Tibial nerve (tissue), 4 donors: ENCODE measurements at regions not wholly inside any gene's neighbourhood (a gene's known extent, or its start where the extent isn't known, plus 50 kb on each side); places are given as distances from the start of the nearest gene placed in this dataset.
"Not testable (repeated sequence)": the region's sequence is repeated elsewhere in the genome, so short reads cannot be mapped to it uniquely, and the experiment has no call there.

Experiments
- DNase-seq, 2 donors: peaks; one replicate each; pipeline ENCODE4 v3.0.0-alpha.2; 2019; ENCODE audit warnings: low spot score in 2 of 2
- H3K27ac ChIP-seq, 4 donors: fragments of 200-600 bp; sonication (generic) in 3 of 4; one replicate each; pipeline ENCODE4 v1.5.1; 2017 to 2019; ENCODE audit warnings: mild to moderate bottlenecking in 1 of 4
- H3K27me3 ChIP-seq, 2 donors: fragments of 200-600 bp; sonication (generic) in 1 of 2; one replicate each; pipeline versions ENCODE4 v1.5.1 to v1.6.0; 2017 to 2019
- H3K36me3 ChIP-seq, 3 donors: fragments of 200-600 bp; sonication (generic); one replicate each; pipeline ENCODE4 v1.5.1; 2018 to 2019
- H3K4me1 ChIP-seq, 4 donors: fragments of 200-600 bp; sonication (generic) in 3 of 4; one replicate each; pipeline ENCODE4 v1.5.1; 2017 to 2019
- H3K4me3 ChIP-seq, 4 donors: fragments of 200-600 bp; sonication (generic) in 3 of 4; one replicate each; pipeline ENCODE4 v1.5.1; 2017 to 2019; ENCODE audit warnings: mild to moderate bottlenecking in 1 of 4, moderate library complexity in 1 of 4
- H3K9me3 ChIP-seq, 4 donors: fragments of 200-600 bp; sonication (generic) in 3 of 4; one replicate each; pipeline ENCODE4 v1.5.1; 2017 to 2019
- EP300 ChIP-seq, 2 donors: sonication (generic); formaldehyde crosslinking; IDR thresholded peaks; one replicate each; pipeline ENCODE4 v1.6.1; 2017; ENCODE audit warnings: antibody characterized with exemption in 2 of 2, mild to moderate bottlenecking in 1 of 2
- POLR2A ChIP-seq, 2 donors: fragments of 450-650 bp; IDR thresholded peaks; one replicate each; pipeline ENCODE4 v1.6.1; 2017; ENCODE audit warnings: antibody characterized with exemption in 2 of 2, mild to moderate bottlenecking in 2 of 2, moderate library complexity in 2 of 2
- WGBS, 2 donors: methylation state at CpG; one replicate each; pipeline ENCODE4 v1.1.5; 2018; 5-methylcytosine and 5-hydroxymethylcytosine counted together
- TF ChIP-seq, protein P1 (sequence below), 5 experiments: fragments of 200-600 bp in 3 of 5; fragments of 450-650 bp in 2 of 5; sonication (generic) in 3 of 5; IDR thresholded peaks; one replicate each; pipeline ENCODE4 v1.5.1; 2016 to 2019; ENCODE audit warnings: antibody characterized with exemption in 5 of 5, mild to moderate bottlenecking in 3 of 5, moderate library complexity in 2 of 5

DNA sequence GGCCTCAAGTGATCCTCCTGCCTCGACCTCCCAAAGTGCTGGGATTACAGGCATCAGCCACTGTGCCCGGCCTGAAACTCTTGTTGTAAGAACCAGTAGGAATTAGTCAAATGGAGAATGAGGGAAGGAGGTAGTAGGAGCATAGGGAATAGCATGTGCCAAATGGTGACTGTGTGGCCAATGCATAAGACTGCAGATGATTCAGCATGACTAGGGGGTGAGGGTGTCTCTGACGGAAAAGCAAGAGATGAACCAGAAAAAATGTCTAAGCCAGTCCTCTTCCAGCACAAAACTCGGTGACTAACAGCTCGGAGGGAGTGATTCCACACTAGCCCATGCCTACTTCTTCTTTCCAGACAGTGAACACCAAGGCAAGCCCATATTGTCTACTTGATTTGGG is 58.2 kb upstream of the DUSP21 start:
- WGBS, 2 donors = 81 to 92% methylated on average over 4 to 5 of the region's 5 CpGs
- Histone ChIP-seq H3K4me3 (no peak overlapping the region), H3K4me1 (no peaks in the 10 kb centered on the region), H3K36me3 (no peaks in the 10 kb centered on the region), H3K27ac (no peak overlapping the region), H3K27me3 (peaks cover 0 to 5% of the 10 kb centered on the region in 2 donors), H3K9me3 (no peaks in the 10 kb centered on the region)
- no peak for TF ChIP-seq EP300 (IDR thresholded peaks at IDR 0.05)
- TF ChIP-seq POLR2A (IDR thresholded peaks at IDR 0.05) = no peak
- TF ChIP-seq, protein P1, sequence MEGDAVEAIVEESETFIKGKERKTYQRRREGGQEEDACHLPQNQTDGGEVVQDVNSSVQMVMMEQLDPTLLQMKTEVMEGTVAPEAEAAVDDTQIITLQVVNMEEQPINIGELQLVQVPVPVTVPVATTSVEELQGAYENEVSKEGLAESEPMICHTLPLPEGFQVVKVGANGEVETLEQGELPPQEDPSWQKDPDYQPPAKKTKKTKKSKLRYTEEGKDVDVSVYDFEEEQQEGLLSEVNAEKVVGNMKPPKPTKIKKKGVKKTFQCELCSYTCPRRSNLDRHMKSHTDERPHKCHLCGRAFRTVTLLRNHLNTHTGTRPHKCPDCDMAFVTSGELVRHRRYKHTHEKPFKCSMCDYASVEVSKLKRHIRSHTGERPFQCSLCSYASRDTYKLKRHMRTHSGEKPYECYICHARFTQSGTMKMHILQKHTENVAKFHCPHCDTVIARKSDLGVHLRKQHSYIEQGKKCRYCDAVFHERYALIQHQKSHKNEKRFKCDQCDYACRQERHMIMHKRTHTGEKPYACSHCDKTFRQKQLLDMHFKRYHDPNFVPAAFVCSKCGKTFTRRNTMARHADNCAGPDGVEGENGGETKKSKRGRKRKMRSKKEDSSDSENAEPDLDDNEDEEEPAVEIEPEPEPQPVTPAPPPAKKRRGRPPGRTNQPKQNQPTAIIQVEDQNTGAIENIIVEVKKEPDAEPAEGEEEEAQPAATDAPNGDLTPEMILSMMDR (IDR thresholded peaks at IDR 0.05) = no peak
- no peak for DNase-seq

DNA sequence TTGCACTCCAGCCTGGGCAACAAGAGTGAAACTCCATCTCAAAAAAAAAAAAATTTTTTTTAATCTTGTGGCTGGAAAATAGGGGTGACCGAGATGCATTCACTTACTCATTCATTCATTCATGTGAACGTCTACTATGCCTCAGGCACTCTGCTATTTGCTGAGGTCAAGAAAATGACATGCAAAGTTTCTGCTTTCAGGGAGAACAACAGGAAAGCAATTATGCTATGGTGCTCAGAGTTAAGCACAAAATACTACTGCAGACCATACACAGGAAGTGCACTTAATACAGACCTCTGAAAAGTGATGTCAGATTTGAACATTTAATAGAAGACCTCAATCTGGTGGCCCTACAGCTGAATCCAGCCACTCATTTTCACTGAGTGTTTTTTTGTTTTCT is 59.6 kb upstream of the DUSP21 start:
- TF ChIP-seq, protein P1 (IDR thresholded peaks at IDR 0.05) = no peak
- TF ChIP-seq POLR2A (IDR thresholded peaks at IDR 0.05) = no peak
- TF ChIP-seq EP300 (IDR thresholded peaks at IDR 0.05) = no peak
- 32 to 36% methylated on average over 2 of the region's 2 CpGs for WGBS, 2 donors
- H3K27me3 ChIP-seq = peaks cover 0 to 5% of the 10 kb centered on the region in 2 donors
- no peak for DNase-seq
- no peaks in the 10 kb centered on the region for H3K9me3 ChIP-seq
- no peak overlapping the region for H3K27ac ChIP-seq
- no peak overlapping the region for H3K4me3 ChIP-seq
- H3K36me3 ChIP-seq = no peaks in the 10 kb centered on the region
- H3K4me1 ChIP-seq = no peaks in the 10 kb centered on the region

DNA sequence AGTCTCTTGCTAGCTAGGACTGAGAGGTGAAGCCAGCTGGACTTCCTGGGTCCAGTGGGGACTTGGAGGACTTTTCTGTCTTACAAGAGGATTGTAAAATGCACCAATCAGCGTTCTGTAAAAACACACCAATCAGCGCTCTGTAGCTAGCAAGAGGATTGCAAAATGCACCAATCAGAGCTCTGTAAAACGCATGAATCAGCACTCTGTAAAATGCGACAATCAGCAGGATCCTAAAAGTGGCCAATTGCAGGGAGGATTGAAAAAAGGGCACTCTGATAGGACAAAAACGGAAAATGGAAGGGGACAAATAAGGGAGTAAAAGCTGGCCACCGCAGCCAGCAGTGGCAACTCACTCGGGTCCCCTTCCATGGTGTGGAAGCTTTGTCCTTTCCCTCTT is 65.6 kb upstream of the DUSP21 start:
- no peak for DNase-seq

DNA sequence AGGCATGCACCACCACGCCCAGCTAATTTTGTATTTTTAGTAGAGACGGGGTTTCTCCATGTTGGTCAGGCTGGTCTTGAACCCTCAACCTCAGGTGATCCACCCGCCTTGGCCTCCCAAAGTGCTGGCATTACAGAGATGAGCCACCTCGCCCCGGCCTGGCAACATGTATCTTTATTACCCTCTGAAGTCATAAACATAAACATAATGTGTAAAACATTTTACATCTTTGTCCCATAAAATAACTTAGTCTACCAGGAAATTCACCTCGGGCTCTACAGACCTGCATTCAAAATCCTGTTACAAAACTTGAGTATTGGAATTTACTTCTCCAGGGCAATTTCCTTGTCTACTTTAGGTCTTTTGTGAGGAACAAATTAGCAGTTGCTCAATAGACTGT is 68.1 kb upstream of the DUSP21 start:
- WGBS, 2 donors = 81 to 94% methylated on average over 6 of the region's 6 CpGs
- Histone ChIP-seq H3K27ac (no peak overlapping the region), H3K4me1 (no peaks in the 10 kb centered on the region), H3K9me3 (no peaks in the 10 kb centered on the region), H3K27me3 (no peaks in the 10 kb centered on the region), H3K36me3 (no peaks in the 10 kb centered on the region), H3K4me3 (no peak overlapping the region)
- no peak for TF ChIP-seq POLR2A (IDR thresholded peaks at IDR 0.05)
- TF ChIP-seq, protein P1 (IDR thresholded peaks at IDR 0.05) = no peak
- TF ChIP-seq EP300 (IDR thresholded peaks at IDR 0.05) = no peak
- DNase-seq = no peak

More for the DNA sequence above, 65.6 kb upstream of the DUSP21 start:
- no peak for TF ChIP-seq EP300 (IDR thresholded peaks at IDR 0.05)
- TF ChIP-seq POLR2A (IDR thresholded peaks at IDR 0.05) = no peak
- TF ChIP-seq, protein P1 (IDR thresholded peaks at IDR 0.05) = no peak
- Histone ChIP-seq H3K27ac (no peak overlapping the region), H3K27me3 (no peaks in the 10 kb centered on the region), H3K4me1 (no peaks in the 10 kb centered on the region), H3K4me3 (no peak overlapping the region), H3K36me3 (no peaks in the 10 kb centered on the region), H3K9me3 (no peaks in the 10 kb centered on the region)
- 82 to 90% methylated on average over 7 of the region's 7 CpGs for WGBS, 2 donors

GRCh38 chrX:44774066-44774465 is 69.8 kb upstream of the DUSP21 start:
- not testable (repeated sequence) for H3K4me1 ChIP-seq, H3K4me3 ChIP-seq, DNase-seq, H3K27me3 ChIP-seq, H3K36me3 ChIP-seq, H3K9me3 ChIP-seq, H3K27ac ChIP-seq
- WGBS, 2 donors = 56 to 60% methylated on average over 9 to 10 of the region's 10 CpGs

DNA sequence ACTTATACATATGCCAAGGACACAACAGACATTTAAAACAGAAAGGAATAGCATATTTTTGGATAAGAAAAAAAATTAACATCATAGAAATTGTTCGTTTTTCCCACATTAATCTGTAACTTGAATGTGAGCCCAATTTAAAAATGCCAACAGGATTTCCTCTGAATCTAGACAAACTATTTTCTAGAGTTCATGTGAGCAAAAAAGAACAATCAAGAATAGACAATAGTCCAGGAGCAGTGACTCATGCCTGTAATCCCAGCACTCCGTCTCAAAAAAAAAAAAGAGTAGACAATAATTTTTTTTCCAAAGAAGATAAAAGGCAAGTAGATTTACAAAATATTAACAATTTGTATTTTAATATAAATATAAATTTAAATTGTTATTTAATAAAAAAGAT is 73.7 kb upstream of the DUSP21 start:
- no peaks in the 10 kb centered on the region for H3K27me3 ChIP-seq
- no peak overlapping the region for H3K27ac ChIP-seq
- WGBS, 2 donors = 46 to 50% methylated on average over 2 of the region's 2 CpGs
- peaks cover 0 to 9% (median 0%) of the 10 kb centered on the region in 4 donors for H3K9me3 ChIP-seq
- no peak for TF ChIP-seq POLR2A (IDR thresholded peaks at IDR 0.05)
- TF ChIP-seq EP300 (IDR thresholded peaks at IDR 0.05) = no peak
- TF ChIP-seq, protein P1 (IDR thresholded peaks at IDR 0.05) = no peak
- H3K36me3 ChIP-seq = no peaks in the 10 kb centered on the region
- DNase-seq = no peak
- no peak overlapping the region for H3K4me3 ChIP-seq
- no peaks in the 10 kb centered on the region for H3K4me1 ChIP-seq
